GM12878 (cell line): ENCODE measurements at regions not wholly inside any gene's neighbourhood (a gene's known extent, or its start where the extent isn't known, plus 50 kb on each side); places are given as distances from the start of the nearest gene placed in this dataset.

Experiments used
- ATAC-seq: fragments of 200-7000 bp; cut with Tn5 transposase; 3 replicates; pipeline ENCODE4 v1.9.1; 2020; ENCODE audit warnings: mild to moderate bottlenecking, moderate library complexity
- BruUV-seq: library from RNA; stranded (reverse); fragments of 400-500 nt; replicated peaks from 2 replicates; lab custom pipeline; 2021; lab: Mats Ljungman, UMichigan
- CTCF ChIA-PET: fragments of 300-600 bp; sonication (Branson Sonifier 250); formaldehyde crosslinking; extraction: SDS; loops from one replicate; lab custom pipeline; 2021; ENCODE audit warnings: inconsistent platforms; lab: Yijun Ruan, JAX
- POLR2A ChIA-PET: fragments of 350-600 bp; formaldehyde crosslinking; extraction: SDS; loops from one replicate; lab custom pipeline; 2021; ENCODE audit warnings: inconsistent platforms; lab: Charles Lee
- RAD21 ChIA-PET: fragments of 300-600 bp; sonication (Branson Sonifier 250); formaldehyde crosslinking; loops from one replicate; lab custom pipeline; 2023; ENCODE audit warnings: antibody characterized with exemption; ENCODE audit not compliant: unreplicated experiment; lab: Charles Lee
- SMC1A ChIA-PET: fragments of 300-600 bp; sonication (Branson Sonifier 250); formaldehyde crosslinking; loops from one replicate; lab custom pipeline; 2023; ENCODE audit not compliant: unreplicated experiment, uncharacterized antibody; lab: Charles Lee
- DNase-seq: peaks from one replicate; pipeline ENCODE4 v3.0.0-alpha.2; 2011; ENCODE audit warnings: low read depth, low spot score
- FAIRE-seq: peaks from 3 replicates; lab custom pipeline; 2011; peaks lifted over from hg19 to GRCh38; lab: Jason Lieb, UNC
- H2AFZ ChIP-seq: 2 replicates; pipeline ENCODE4 v1.6.0; 2011; ENCODE audit warnings: low read depth, low read length, control low read depth; ENCODE audit not compliant: control insufficient read depth
- H3K27ac ChIP-seq: 2 replicates; pipeline ENCODE4 v1.5.1; 2011; ENCODE audit warnings: control low read depth; ENCODE audit not compliant: control insufficient read depth, insufficient read depth
- H3K27me3 ChIP-seq, 2 experiments: replicated peaks in 1 of 2; 2 replicates each; pipeline versions ENCODE4 v1.6.0 to v1.6.1; 2011; ENCODE audit warnings: low read length in 1 of 2; ENCODE audit not compliant: control insufficient read depth in 2 of 2, insufficient read depth in 2 of 2
- H3K36me3 ChIP-seq, 2 experiments: 2 replicates each; pipeline ENCODE4 v1.5.1; 2011; ENCODE audit warnings: low read length in 1 of 2; ENCODE audit not compliant: control insufficient read depth in 2 of 2, insufficient read depth in 2 of 2
- H3K4me1 ChIP-seq: 2 replicates; pipeline ENCODE4 v1.6.1; 2011; ENCODE audit warnings: mild to moderate bottlenecking, low read length, moderate library complexity, mixed read lengths; ENCODE audit not compliant: control insufficient read depth, insufficient read depth
- H3K4me2 ChIP-seq: 2 replicates; pipeline ENCODE4 v1.6.0; 2011; ENCODE audit warnings: control low read depth; ENCODE audit not compliant: control insufficient read depth, insufficient read depth
- H3K4me3 ChIP-seq: fragments of 200-600 bp; sonication (generic); 2 replicates; pipeline ENCODE4 v1.5.1; 2016
- H3K79me2 ChIP-seq: 2 replicates; pipeline ENCODE4 v1.6.0; 2011; ENCODE audit warnings: low read length; ENCODE audit not compliant: control insufficient read depth, insufficient read depth
- H3K9ac ChIP-seq: 2 replicates; pipeline ENCODE4 v1.8.0; 2011; ENCODE audit warnings: low read length, control low read depth, mixed read lengths; ENCODE audit not compliant: control insufficient read depth, insufficient read depth
- H3K9me3 ChIP-seq: replicated peaks from 3 replicates; pipeline ENCODE4 v1.5.1; 2011; ENCODE audit warnings: mild to moderate bottlenecking, low read length; ENCODE audit not compliant: control insufficient read depth, insufficient read depth
- H4K20me1 ChIP-seq: 2 replicates; pipeline ENCODE4 v1.6.0; 2011; ENCODE audit not compliant: control insufficient read depth, insufficient read depth
- CEBPB ChIP-seq, 2 experiments: fragments of 150-350 bp in 1 of 2; IDR thresholded peaks; 2 replicates each; pipeline ENCODE4 v1.6.1; 2012 to 2014; ENCODE audit warnings: low read depth in 2 of 2, low read length in 2 of 2, borderline replicate concordance in 1 of 2, inconsistent platforms in 1 of 2
- E2F4 ChIP-seq: IDR thresholded peaks from 2 replicates; pipeline ENCODE4 v1.6.1; 2012; ENCODE audit warnings: low read depth, low read length, improper control_type of control experiment
- EED ChIP-seq: sonication (generic); IDR thresholded peaks from 2 replicates; pipeline ENCODE4 v1.6.1; 2016; ENCODE audit warnings: antibody characterized with exemption, low read depth
- ETV6 ChIP-seq, 2 experiments: fragments of 450-650 bp in 1 of 2; IDR thresholded peaks in 1 of 2; conservative IDR thresholded peaks in 1 of 2; 2 replicates each; pipeline ENCODE4 v1.6.1; 2014; ENCODE audit warnings: antibody characterized with exemption in 1 of 2, borderline replicate concordance in 1 of 2, low read depth in 1 of 2, mild to moderate bottlenecking in 1 of 2, moderate library complexity in 1 of 2
- FOS ChIP-seq: IDR thresholded peaks from 3 replicates; pipeline ENCODE4 v1.6.1; 2011; ENCODE audit warnings: borderline replicate concordance; ENCODE audit not compliant: insufficient read length; ENCODE audit errors: extremely low read depth
- GABPA ChIP-seq: IDR thresholded peaks from 2 replicates; pipeline ENCODE4 v1.6.1; 2014; ENCODE audit warnings: antibody characterized with exemption, low read depth, mild to moderate bottlenecking, inconsistent platforms
- MEF2B ChIP-seq: fragments of 450-650 bp; IDR thresholded peaks from 2 replicates; pipeline ENCODE4 v1.6.1; 2018; ENCODE audit warnings: mild to moderate bottlenecking, moderate library complexity; ENCODE audit not compliant: partially characterized antibody, poor library complexity, severe bottlenecking
- NRF1 ChIP-seq: conservative IDR thresholded peaks from 2 replicates; pipeline ENCODE4 v1.6.1; 2011; ENCODE audit warnings: mild to moderate bottlenecking, low read depth, low read length, improper control_type of control experiment
- PAX5 ChIP-seq: IDR thresholded peaks from 2 replicates; pipeline ENCODE4 v1.6.1; 2011; ENCODE audit warnings: low read depth, low read length, borderline replicate concordance
- PKNOX1 ChIP-seq: fragments of 450-650 bp; IDR thresholded peaks from 2 replicates; pipeline ENCODE4 v1.6.1; 2016; ENCODE audit warnings: mild to moderate bottlenecking
- SIX5 ChIP-seq: IDR thresholded peaks from 2 replicates; pipeline ENCODE4 v1.6.1; 2011; ENCODE audit warnings: mild to moderate bottlenecking, low read depth, low read length, moderate library complexity; ENCODE audit not compliant: severe bottlenecking
- TCF12 ChIP-seq: IDR thresholded peaks from 2 replicates; pipeline ENCODE4 v1.6.1; 2011; ENCODE audit warnings: low read depth, mild to moderate bottlenecking, low read length
- YY1 ChIP-seq: IDR thresholded peaks from 2 replicates; pipeline ENCODE4 v1.6.1; 2011; ENCODE audit warnings: low read depth, mild to moderate bottlenecking, low read length
- ZNF217 ChIP-seq: fragments of 450-650 bp; IDR thresholded peaks from 2 replicates; pipeline ENCODE4 v1.6.1; 2017; ENCODE audit warnings: antibody characterized with exemption, mild to moderate bottlenecking
- ZNF24 ChIP-seq: fragments of 450-650 bp; IDR thresholded peaks from 2 replicates; pipeline ENCODE4 v1.6.1; 2017; ENCODE audit warnings: antibody characterized with exemption, mild to moderate bottlenecking
- WGBS: methylation state at CpG from one replicate; pipeline ENCODE4 v1.1.6; 2016; ENCODE audit warnings: low lambda C conversion rate; ENCODE audit not compliant: insufficient replicate concordance, insufficient coverage; ENCODE audit errors: missing lambda C conversion rate; 5-methylcytosine and 5-hydroxymethylcytosine counted together
- in situ Hi-C: fragments of 300-500 bp; cut with MboI; formaldehyde crosslinking; loops from 9 replicates; pipeline ENCODE4 v1.14.3; 2018; ENCODE audit warnings: mixed read lengths
- intact Hi-C: fragments of 100-400 bp; cut with micrococcal nuclease; formaldehyde crosslinking; loops from one replicate; pipeline ENCODE4 v1.14.2; 2022; ENCODE audit not compliant: unreplicated experiment

- no TSS peak for BruUV-seq
- in situ Hi-C loops = no loop called here
- H3K79me2 ChIP-seq = no peaks in the 10 kb centered on the region
- H3K4me3 ChIP-seq = no peak overlapping the region
- no peak overlapping the region for H3K4me2 ChIP-seq
- DNase-seq (no peak), ATAC-seq (no peak), FAIRE-seq (no peak)
- 0% methylated on average over 3 of the region's 3 CpGs for WGBS
- intact Hi-C loops = no loop called here
- H3K27me3 ChIP-seq = no peaks in the 10 kb centered on the region
- H3K9ac ChIP-seq = no peak overlapping the region
- no peaks in the 10 kb centered on the region for H3K36me3 ChIP-seq
- H3K27ac ChIP-seq = no peak overlapping the region
- SMC1A ChIA-PET = no interaction called here
- no peaks in the 10 kb centered on the region for H4K20me1 ChIP-seq
- POLR2A ChIA-PET = no interaction called here
- RAD21 ChIA-PET = no interaction called here
- no peak overlapping the region for H2AFZ ChIP-seq
- no peaks in the 10 kb centered on the region for H3K4me1 ChIP-seq
- H3K9me3 ChIP-seq = no peaks in the 10 kb centered on the region
- CTCF ChIA-PET = no interaction called here
- no peak for TF ChIP-seq GABPA
These were observed 210.9 kb upstream of the NDST3 start for GRCh38 chr4:117823388-117823787.

- SMC1A ChIA-PET = no interaction called here
- Histone ChIP-seq H3K9ac (no peak overlapping the region), H3K4me2 (no peak overlapping the region), H3K79me2 (no peaks in the 10 kb centered on the region), H2AFZ (no peak overlapping the region), H4K20me1 (no peaks in the 10 kb centered on the region), H3K36me3 (no peaks in the 10 kb centered on the region), H3K4me3 (no peak overlapping the region), H3K4me1 (no peaks in the 10 kb centered on the region), H3K27ac (no peak overlapping the region), H3K27me3 (no peaks in the 10 kb centered on the region), H3K9me3 (no peaks in the 10 kb centered on the region)
- RAD21 ChIA-PET = no interaction called here
- intact Hi-C loops (no loop called here), in situ Hi-C loops (no loop called here)
- DNase-seq (no peak), ATAC-seq (no peak), FAIRE-seq (no peak)
- CTCF ChIA-PET = no interaction called here
- BruUV-seq = no TSS peak
- WGBS = 0% methylated on average over 1 of the region's 1 CpG
- POLR2A ChIA-PET = no interaction called here
- TF ChIP-seq TCF12 (no peak), CEBPB (IDR thresholded peaks at IDR 0.05; ENCODE audit: borderline replicate concordance in 1 of 2, low read depth in 2 of 2, low read length in 2 of 2) (no peak), MEF2B (no peak), NRF1 (no peak), PKNOX1 (no peak), SIX5 (no peak), PAX5 (no peak), ZNF24 (no peak), ETV6 (conservative IDR thresholded peaks at IDR 0.05 in 1 of 2, IDR thresholded peaks at IDR 0.05 in 1 of 2; ENCODE audit: borderline replicate concordance in 1 of 2, low read depth in 1 of 2) (no peak), E2F4 (no peak), ZNF217 (no peak), YY1 (no peak), EED (no peak), FOS (no peak)
These were observed 208.7 kb upstream of the NDST3 start for GRCh38 chr4:117825600-117825999.
